ENCODE measurements at regions not wholly inside any gene's neighbourhood (a gene's known extent, or its start where the extent isn't known, plus 50 kb on each side); places are given as distances from the start of the nearest gene placed in this dataset.

DNA sequence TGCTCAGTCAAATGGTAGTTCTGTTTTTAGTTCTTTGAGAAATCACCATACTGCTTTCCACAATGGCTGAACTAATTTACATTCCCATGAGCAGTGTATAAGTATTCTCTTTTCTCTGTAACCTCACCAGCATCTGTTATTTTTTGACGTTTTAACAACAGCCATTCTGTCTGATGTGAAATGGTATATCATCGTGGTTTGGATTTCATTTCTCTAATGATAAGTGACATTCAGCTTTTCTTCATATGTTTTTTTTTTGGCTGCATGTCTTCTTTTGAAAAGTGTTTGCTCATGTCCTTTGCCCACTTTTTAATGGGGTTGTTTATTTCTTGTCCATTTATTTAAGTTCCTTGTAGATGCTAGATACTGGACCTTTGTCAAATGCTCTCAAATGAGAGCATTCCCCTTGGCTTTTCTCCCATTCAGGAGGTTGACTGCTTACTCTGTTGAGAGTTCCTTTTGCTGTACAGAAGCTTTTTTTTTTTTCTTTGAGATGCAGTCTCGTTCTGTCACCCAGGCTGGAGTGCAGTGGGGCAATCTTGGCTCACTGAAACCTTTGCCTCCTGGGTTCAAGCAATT lies 58.7 kb upstream of the RGMB start:
- TF ChIP-seq, protein P1, sequence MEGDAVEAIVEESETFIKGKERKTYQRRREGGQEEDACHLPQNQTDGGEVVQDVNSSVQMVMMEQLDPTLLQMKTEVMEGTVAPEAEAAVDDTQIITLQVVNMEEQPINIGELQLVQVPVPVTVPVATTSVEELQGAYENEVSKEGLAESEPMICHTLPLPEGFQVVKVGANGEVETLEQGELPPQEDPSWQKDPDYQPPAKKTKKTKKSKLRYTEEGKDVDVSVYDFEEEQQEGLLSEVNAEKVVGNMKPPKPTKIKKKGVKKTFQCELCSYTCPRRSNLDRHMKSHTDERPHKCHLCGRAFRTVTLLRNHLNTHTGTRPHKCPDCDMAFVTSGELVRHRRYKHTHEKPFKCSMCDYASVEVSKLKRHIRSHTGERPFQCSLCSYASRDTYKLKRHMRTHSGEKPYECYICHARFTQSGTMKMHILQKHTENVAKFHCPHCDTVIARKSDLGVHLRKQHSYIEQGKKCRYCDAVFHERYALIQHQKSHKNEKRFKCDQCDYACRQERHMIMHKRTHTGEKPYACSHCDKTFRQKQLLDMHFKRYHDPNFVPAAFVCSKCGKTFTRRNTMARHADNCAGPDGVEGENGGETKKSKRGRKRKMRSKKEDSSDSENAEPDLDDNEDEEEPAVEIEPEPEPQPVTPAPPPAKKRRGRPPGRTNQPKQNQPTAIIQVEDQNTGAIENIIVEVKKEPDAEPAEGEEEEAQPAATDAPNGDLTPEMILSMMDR (IDR thresholded peaks at IDR 0.05) = no peak
- no peak for TF ChIP-seq POLR2A (IDR thresholded peaks at IDR 0.05)
- no peak for TF ChIP-seq POLR2AphosphoS5 (IDR thresholded peaks at IDR 0.05)
